ENCODE measurements at regions not wholly inside any gene's neighbourhood (a gene's known extent, or its start where the extent isn't known, plus 50 kb on each side); places are given as distances from the start of the nearest gene placed in this dataset.
A peak's percentile ranks its signal among the peaks of the same experiment; 100 is the strongest.
"Not testable (repeated sequence)": the region's sequence is repeated elsewhere in the genome, so short reads cannot be mapped to it uniquely, and the experiment has no call there.

DNA sequence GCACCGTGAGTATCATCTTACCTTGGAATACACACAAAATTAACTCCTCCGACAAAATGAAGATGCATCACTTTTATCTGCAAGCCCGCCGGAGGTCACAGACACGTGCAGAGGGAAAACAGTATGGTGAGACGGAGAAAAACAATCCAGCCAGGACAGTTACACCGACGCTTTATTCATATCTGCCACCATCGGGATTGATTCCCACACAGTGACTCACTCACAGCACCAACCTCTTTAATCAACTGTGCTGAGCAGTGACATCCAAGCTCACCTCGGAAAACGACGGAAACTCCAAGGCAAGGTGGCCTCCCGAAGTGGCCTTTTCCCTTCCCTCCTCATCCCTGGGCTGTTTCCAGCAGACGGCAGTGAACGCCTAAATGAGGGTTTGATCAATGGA lies 151.8 kb downstream of the NPIPA8 start:
- H3K27me3 Mint-ChIP-seq: not testable (repeated sequence)

GRCh38 chr16:18181028-18181427 lies 155.5 kb downstream of the NPIPA8 start:
- H3K27ac Mint-ChIP-seq; H3K4me1 Mint-ChIP-seq (ENCODE audit: low read depth); DNase-seq; H3K9me3 Mint-ChIP-seq; H3K4me3 Mint-ChIP-seq; H3K36me3 Mint-ChIP-seq (ENCODE audit: low read depth); H3K27me3 Mint-ChIP-seq: not testable (repeated sequence)

More for the DNA sequence above, 151.8 kb downstream of the NPIPA8 start:
- H3K27ac Mint-ChIP-seq; DNase-seq; H3K9me3 Mint-ChIP-seq; H3K4me3 Mint-ChIP-seq; H3K4me1 Mint-ChIP-seq (ENCODE audit: low read depth); H3K36me3 Mint-ChIP-seq (ENCODE audit: low read depth): not testable (repeated sequence)

DNA sequence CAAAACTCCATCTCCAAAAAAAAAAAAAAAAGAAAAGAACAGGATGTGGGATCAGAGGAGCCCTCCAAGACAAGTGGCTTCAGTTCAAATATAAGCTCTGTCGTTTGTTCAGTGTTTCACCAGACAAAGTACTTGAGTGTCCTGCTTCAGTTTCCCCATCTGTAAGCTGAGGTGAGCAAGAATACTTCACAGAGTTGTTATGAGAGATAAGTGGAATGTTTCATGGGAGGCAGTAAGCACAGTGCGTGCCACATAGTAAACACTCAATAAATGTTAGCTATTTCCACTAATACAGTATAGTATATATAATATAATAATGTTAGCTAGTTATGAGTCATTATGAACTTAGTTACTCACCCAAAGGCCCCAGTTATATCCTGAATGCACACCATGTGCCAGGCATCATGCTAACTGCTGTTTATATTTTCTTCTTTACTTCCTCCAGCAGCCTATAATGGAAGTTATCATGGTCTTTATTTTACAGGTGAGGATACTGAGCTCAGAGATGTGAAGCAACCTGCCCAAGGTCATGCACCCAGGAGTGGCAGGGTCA lies 162.5 kb downstream of the NPIPA8 start:
- not testable (repeated sequence) for H3K27me3 Mint-ChIP-seq; DNase-seq; H3K4me3 Mint-ChIP-seq; H3K36me3 Mint-ChIP-seq (ENCODE audit: low read depth); H3K9me3 Mint-ChIP-seq; H3K27ac Mint-ChIP-seq; H3K4me1 Mint-ChIP-seq (ENCODE audit: low read depth)

GRCh38 chr16:18162293-18162692 lies 174.2 kb downstream of the NPIPA8 start:
- H3K36me3 Mint-ChIP-seq (ENCODE audit: low read depth); H3K9me3 Mint-ChIP-seq; DNase-seq; H3K4me3 Mint-ChIP-seq; H3K27ac Mint-ChIP-seq; H3K4me1 Mint-ChIP-seq (ENCODE audit: low read depth): not testable (repeated sequence)
- peaks cover 16% of the 10 kb centered on the region for H3K27me3 Mint-ChIP-seq

DNA sequence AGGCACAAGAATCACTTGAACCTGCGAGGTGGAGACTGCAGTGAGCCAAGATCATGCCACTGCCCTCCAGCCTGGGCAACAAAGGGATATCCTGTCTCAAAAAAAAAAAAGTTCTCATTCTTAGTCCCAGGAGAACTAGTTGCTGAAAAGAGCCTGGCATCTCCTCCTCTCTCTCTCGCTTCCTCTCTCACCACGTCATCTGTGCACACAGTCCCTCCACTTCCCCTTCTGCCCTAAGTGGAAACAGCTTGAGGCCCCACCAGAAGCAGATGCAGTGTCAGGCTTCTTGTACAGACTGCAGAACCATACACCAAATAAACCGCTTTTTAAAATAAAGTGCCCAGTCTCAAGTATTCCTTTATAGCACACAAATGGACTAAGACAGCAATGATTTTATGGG lies 175.3 kb downstream of the NPIPA8 start:
- not testable (repeated sequence) for H3K36me3 Mint-ChIP-seq (ENCODE audit: low read depth); H3K9me3 Mint-ChIP-seq; H3K4me3 Mint-ChIP-seq; H3K27ac Mint-ChIP-seq; H3K4me1 Mint-ChIP-seq (ENCODE audit: low read depth); DNase-seq
- H3K27me3 Mint-ChIP-seq: peaks cover 17% of the 10 kb centered on the region

GRCh38 chr16:18159185-18159584 lies 177.4 kb downstream of the NPIPA8 start:
- peaks cover 17% of the 10 kb centered on the region for H3K27me3 Mint-ChIP-seq
- not testable (repeated sequence) for H3K9me3 Mint-ChIP-seq; H3K4me1 Mint-ChIP-seq (ENCODE audit: low read depth); H3K36me3 Mint-ChIP-seq (ENCODE audit: low read depth); H3K4me3 Mint-ChIP-seq; DNase-seq; H3K27ac Mint-ChIP-seq

DNA sequence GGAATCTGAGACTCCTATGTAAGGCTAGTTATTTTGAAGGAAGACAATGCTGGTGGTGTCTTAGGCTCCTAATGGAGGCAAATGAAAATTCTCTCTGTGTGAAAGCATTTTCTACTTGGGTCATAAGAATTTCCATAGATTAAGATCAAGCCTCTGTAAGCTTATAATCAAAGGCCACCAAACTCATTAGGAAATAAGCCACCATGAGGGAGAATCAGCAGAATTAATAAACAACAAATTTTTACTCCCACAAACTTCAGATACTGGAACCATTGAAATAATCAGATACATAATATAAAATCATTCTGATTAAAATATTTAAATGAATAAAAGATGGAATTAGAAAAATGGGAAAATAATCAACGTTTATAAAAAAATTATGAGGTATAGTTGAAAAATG lies 178.7 kb downstream of the NPIPA8 start:
- H3K4me3 Mint-ChIP-seq; H3K36me3 Mint-ChIP-seq (ENCODE audit: low read depth); H3K4me1 Mint-ChIP-seq (ENCODE audit: low read depth); H3K9me3 Mint-ChIP-seq; H3K27ac Mint-ChIP-seq; DNase-seq: not testable (repeated sequence)
- peaks cover 17% of the 10 kb centered on the region for H3K27me3 Mint-ChIP-seq

- not testable (repeated sequence) for H3K4me1 Mint-ChIP-seq (ENCODE audit: low read depth); H3K27me3 Mint-ChIP-seq; H3K27ac Mint-ChIP-seq; H3K9me3 Mint-ChIP-seq; DNase-seq; H3K4me3 Mint-ChIP-seq; H3K36me3 Mint-ChIP-seq (ENCODE audit: low read depth)
Measured at GRCh38 chr16:18152832-18153231, 183.7 kb downstream of the NPIPA8 start.

GRCh38 chr16:18148132-18148531 lies 188.4 kb downstream of the NPIPA8 start:
- DNase-seq; H3K4me1 Mint-ChIP-seq (ENCODE audit: low read depth); H3K9me3 Mint-ChIP-seq; H3K36me3 Mint-ChIP-seq (ENCODE audit: low read depth); H3K27me3 Mint-ChIP-seq; H3K27ac Mint-ChIP-seq; H3K4me3 Mint-ChIP-seq: not testable (repeated sequence)

GRCh38 chr16:18146601-18147142 lies 189.9 kb downstream of the NPIPA8 start:
- not testable (repeated sequence) for H3K4me3 Mint-ChIP-seq; H3K36me3 Mint-ChIP-seq (ENCODE audit: low read depth); H3K27ac Mint-ChIP-seq; H3K27me3 Mint-ChIP-seq; DNase-seq; H3K9me3 Mint-ChIP-seq; H3K4me1 Mint-ChIP-seq (ENCODE audit: low read depth)

- not testable (repeated sequence) for H3K9me3 Mint-ChIP-seq; DNase-seq; H3K36me3 Mint-ChIP-seq (ENCODE audit: low read depth); H3K4me1 Mint-ChIP-seq (ENCODE audit: low read depth); H3K4me3 Mint-ChIP-seq; H3K27ac Mint-ChIP-seq; H3K27me3 Mint-ChIP-seq
Measured at GRCh38 chr16:18142066-18142465, 194.5 kb downstream of the NPIPA8 start.

DNA sequence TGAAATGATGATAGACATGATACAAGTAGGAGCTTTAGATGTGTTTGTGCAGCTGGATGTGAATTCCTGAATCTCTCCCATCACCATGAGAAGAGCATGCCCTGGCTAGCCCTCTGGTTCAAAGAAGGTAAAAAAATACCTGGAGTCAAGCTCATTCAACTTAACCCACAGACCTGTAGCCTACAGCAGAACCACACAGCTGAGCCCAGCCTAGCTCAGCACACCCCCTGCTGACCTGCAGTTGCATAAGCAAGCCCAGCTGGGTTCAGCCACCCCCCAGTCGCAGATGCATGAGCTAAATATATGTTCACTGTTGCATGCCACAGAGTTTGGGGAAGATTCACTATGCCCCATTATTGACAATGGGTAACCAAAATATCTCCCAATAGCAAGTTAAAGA lies 200.2 kb downstream of the NPIPA8 start:
- peaks cover 11% of the 10 kb centered on the region for H3K27me3 Mint-ChIP-seq
- not testable (repeated sequence) for DNase-seq; H3K4me3 Mint-ChIP-seq; H3K9me3 Mint-ChIP-seq; H3K4me1 Mint-ChIP-seq (ENCODE audit: low read depth); H3K36me3 Mint-ChIP-seq (ENCODE audit: low read depth); H3K27ac Mint-ChIP-seq

GRCh38 chr16:18135024-18135423 lies 201.5 kb downstream of the NPIPA8 start:
- not testable (repeated sequence) for H3K4me3 Mint-ChIP-seq; H3K4me1 Mint-ChIP-seq (ENCODE audit: low read depth); H3K27ac Mint-ChIP-seq; DNase-seq; H3K9me3 Mint-ChIP-seq; H3K36me3 Mint-ChIP-seq (ENCODE audit: low read depth)
- peaks cover 11% of the 10 kb centered on the region for H3K27me3 Mint-ChIP-seq

GRCh38 chr16:18131587-18131986 lies 204.9 kb downstream of the NPIPA8 start:
- H3K4me3 Mint-ChIP-seq; H3K27ac Mint-ChIP-seq; H3K4me1 Mint-ChIP-seq (ENCODE audit: low read depth); H3K36me3 Mint-ChIP-seq (ENCODE audit: low read depth); H3K9me3 Mint-ChIP-seq: not testable (repeated sequence)
- H3K27me3 Mint-ChIP-seq: peaks cover 11% of the 10 kb centered on the region
- DNase-seq: peak; percentile 30

DNA sequence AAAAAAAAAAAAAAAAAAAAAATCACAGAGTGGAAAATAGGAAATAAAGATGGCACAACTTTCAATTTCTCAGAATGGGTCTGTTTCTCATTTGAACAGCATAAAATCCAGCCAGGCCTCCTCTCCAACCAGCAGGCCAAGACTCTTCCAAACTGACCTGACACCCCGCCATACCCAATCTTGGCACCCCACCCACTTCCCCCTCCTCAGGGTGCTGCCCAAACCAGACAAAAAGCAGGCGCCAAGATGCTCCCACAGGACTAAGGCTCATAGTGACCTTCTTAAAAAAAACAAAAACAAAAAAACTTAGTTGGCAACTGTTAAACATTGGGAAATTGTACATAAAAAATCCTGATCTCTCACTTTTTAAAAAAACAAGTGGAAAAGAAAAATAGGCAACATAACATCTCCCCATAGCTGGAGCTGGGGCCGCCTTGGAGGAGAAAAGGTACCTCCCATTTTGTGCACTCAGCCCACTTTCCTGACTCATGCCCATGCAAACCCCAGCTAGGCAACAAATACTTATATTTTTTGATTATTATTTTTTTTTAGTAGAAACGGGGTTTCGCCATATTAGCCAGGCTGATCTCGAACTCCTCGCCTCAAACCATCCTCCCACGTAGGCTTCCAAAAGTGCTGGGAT lies 205.9 kb downstream of the NPIPA8 start:
- not testable (repeated sequence) for H3K36me3 Mint-ChIP-seq (ENCODE audit: low read depth); DNase-seq; H3K4me1 Mint-ChIP-seq (ENCODE audit: low read depth); H3K27ac Mint-ChIP-seq; H3K4me3 Mint-ChIP-seq; H3K9me3 Mint-ChIP-seq
- H3K27me3 Mint-ChIP-seq: peaks cover 11% of the 10 kb centered on the region

DNA sequence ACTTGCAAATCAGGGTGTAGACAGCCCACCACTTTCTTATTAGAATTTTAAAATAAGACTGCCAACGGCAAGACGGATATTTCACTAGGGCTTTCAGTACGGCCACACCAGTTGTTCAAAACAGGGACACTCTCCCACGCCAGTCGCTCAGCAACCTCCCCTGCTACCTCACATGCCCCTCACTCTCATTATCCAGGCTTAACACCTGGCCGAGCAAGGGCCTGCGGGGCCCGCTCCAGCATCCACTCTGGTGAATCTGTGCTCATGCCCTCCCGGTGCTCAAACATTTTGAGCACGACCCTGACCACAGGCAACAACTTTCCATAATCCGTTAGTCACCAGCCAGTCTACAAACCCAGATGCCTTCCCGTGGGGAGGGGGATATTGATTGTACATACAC lies 209.5 kb downstream of the NPIPA8 start:
- H3K36me3 Mint-ChIP-seq (ENCODE audit: low read depth); H3K9me3 Mint-ChIP-seq; H3K4me3 Mint-ChIP-seq; H3K27me3 Mint-ChIP-seq; DNase-seq; H3K27ac Mint-ChIP-seq; H3K4me1 Mint-ChIP-seq (ENCODE audit: low read depth): not testable (repeated sequence)
